Stimulated activated CD4-positive, alpha-beta T cell treated with anti-CD3 and anti-CD28 coated beads, TNF-alpha, amount 100 ng/mL, for 24 hours (primary cell): ENCODE measurements at regions not wholly inside any gene's neighbourhood (a gene's known extent, or its start where the extent isn't known, plus 50 kb on each side); places are given as distances from the start of the nearest gene placed in this dataset.

Experiments used
- DNase-seq, 3 experiments: peaks; one replicate each; pipeline ENCODE4 v3.0.0-alpha.2; 2020; ENCODE audit warnings: low read depth in 3 of 3

- DNase-seq = no peak
These were observed 541.2 kb downstream of the MIAT start for GRCh38 chr22:27198518-27199035.

GRCh38 chr22:27199354-27199753 is 542.0 kb downstream of the MIAT start:
- DNase-seq = no peak

- no peak for DNase-seq
These were observed 543.9 kb downstream of the MIAT start for GRCh38 chr22:27201276-27201675.

GRCh38 chr22:27201741-27202140 is 544.4 kb downstream of the MIAT start:
- DNase-seq = no peak

GRCh38 chr22:27203276-27203660 is 545.9 kb downstream of the MIAT start:
- DNase-seq = no peak

- no peak for DNase-seq
These were observed 546.9 kb downstream of the MIAT start for GRCh38 chr22:27204280-27204679.

GRCh38 chr22:27204817-27205216 is 547.4 kb downstream of the MIAT start:
- DNase-seq = no peak

GRCh38 chr22:27205492-27206373 is 548.3 kb downstream of the MIAT start:
- no peak for DNase-seq

GRCh38 chr22:27206374-27207133 is 549.2 kb downstream of the MIAT start:
- no peak for DNase-seq

GRCh38 chr22:27207266-27207665 is 549.9 kb downstream of the MIAT start:
- DNase-seq = no peak

GRCh38 chr22:27207907-27208306 is 550.5 kb downstream of the MIAT start:
- no peak for DNase-seq

- no peak for DNase-seq
These were observed 552.8 kb downstream of the MIAT start for GRCh38 chr22:27210111-27210730.

- no peak for DNase-seq
These were observed 554.7 kb downstream of the MIAT start for GRCh38 chr22:27212102-27212501.

- no peak for DNase-seq
These were observed 555.3 kb downstream of the MIAT start for GRCh38 chr22:27212617-27213177.

GRCh38 chr22:27213294-27213693 is 555.9 kb downstream of the MIAT start:
- DNase-seq = no peak

- DNase-seq = no peak
These were observed 556.6 kb downstream of the MIAT start for GRCh38 chr22:27213766-27214581.

GRCh38 chr22:27214691-27215090 is 557.3 kb downstream of the MIAT start:
- DNase-seq = no peak

GRCh38 chr22:27215871-27216270 is 558.5 kb downstream of the MIAT start:
- DNase-seq = no peak

GRCh38 chr22:27216444-27216843 is 559.1 kb downstream of the MIAT start:
- no peak for DNase-seq

GRCh38 chr22:27217154-27217553 is 559.8 kb downstream of the MIAT start:
- no peak for DNase-seq
